Activated naive CD4-positive, alpha-beta T cell treated with anti-CD3 and anti-CD28 coated beads for 36 hours (primary cell): ENCODE measurements at regions not wholly inside any gene's neighbourhood (a gene's known extent, or its start where the extent isn't known, plus 50 kb on each side); places are given as distances from the start of the nearest gene placed in this dataset.
"Not testable (repeated sequence)": the region's sequence is repeated elsewhere in the genome, so short reads cannot be mapped to it uniquely, and the experiment has no call there.

ENCODE experiments used
- CTCF ChIA-PET: fragments of 350-600 bp; sonication (Branson Sonifier 250); formaldehyde crosslinking; loops from one replicate; lab custom pipeline; 2021; ENCODE audit warnings: antibody characterized with exemption; lab: Charles Lee
- DNase-seq: peaks from one replicate; pipeline ENCODE4 v3.0.0-alpha.2; 2020
- H3K27ac Mint-ChIP-seq: one replicate; pipeline ENCODE4 v1.8.0; 2021; ENCODE audit warnings: mild to moderate bottlenecking, mixed read lengths
- H3K27me3 Mint-ChIP-seq: one replicate; pipeline ENCODE4 v1.8.0; 2021; ENCODE audit warnings: low read depth, mixed read lengths
- H3K36me3 Mint-ChIP-seq: one replicate; pipeline ENCODE4 v1.8.0; 2021; ENCODE audit warnings: low read depth, mixed read lengths
- H3K4me1 Mint-ChIP-seq: one replicate; pipeline ENCODE4 v1.8.0; 2021; ENCODE audit warnings: low read depth, mixed read lengths
- H3K4me3 Mint-ChIP-seq: one replicate; pipeline ENCODE4 v1.8.0; 2021; ENCODE audit warnings: mild to moderate bottlenecking, moderate library complexity, mixed read lengths
- H3K9me3 Mint-ChIP-seq: one replicate; pipeline ENCODE4 v1.8.0; 2021; ENCODE audit warnings: mixed read lengths
- intact Hi-C: fragments of 100-400 bp; cut with micrococcal nuclease; formaldehyde crosslinking; loops from one replicate; pipeline ENCODE4 v1.15.1; 2023

- no peaks in the 10 kb centered on the region for H3K36me3 Mint-ChIP-seq
- no peaks in the 10 kb centered on the region for H3K27me3 Mint-ChIP-seq
- H3K4me3 Mint-ChIP-seq: no peak overlapping the region
- CTCF ChIA-PET: no interaction called here
- H3K27ac Mint-ChIP-seq: no peak overlapping the region
- no peaks in the 10 kb centered on the region for H3K9me3 Mint-ChIP-seq
- no peak for DNase-seq
- no peaks in the 10 kb centered on the region for H3K4me1 Mint-ChIP-seq
- intact Hi-C loops: no loop called here
These were observed 86.3 kb downstream of the GYPE start for GRCh38 chr4:143819029-143819428.

- H3K9me3 Mint-ChIP-seq, H3K36me3 Mint-ChIP-seq, CTCF ChIA-PET, H3K4me1 Mint-ChIP-seq, H3K4me3 Mint-ChIP-seq, intact Hi-C loops, H3K27ac Mint-ChIP-seq, DNase-seq, H3K27me3 Mint-ChIP-seq: not testable (repeated sequence)
These were observed 87.5 kb downstream of the GYPE start for GRCh38 chr4:143817866-143818265.

GRCh38 chr4:143815375-143815774 is 90.0 kb downstream of the GYPE start:
- H3K36me3 Mint-ChIP-seq, H3K27ac Mint-ChIP-seq, CTCF ChIA-PET, H3K4me3 Mint-ChIP-seq, H3K9me3 Mint-ChIP-seq, intact Hi-C loops, H3K4me1 Mint-ChIP-seq, H3K27me3 Mint-ChIP-seq, DNase-seq: not testable (repeated sequence)

DNA sequence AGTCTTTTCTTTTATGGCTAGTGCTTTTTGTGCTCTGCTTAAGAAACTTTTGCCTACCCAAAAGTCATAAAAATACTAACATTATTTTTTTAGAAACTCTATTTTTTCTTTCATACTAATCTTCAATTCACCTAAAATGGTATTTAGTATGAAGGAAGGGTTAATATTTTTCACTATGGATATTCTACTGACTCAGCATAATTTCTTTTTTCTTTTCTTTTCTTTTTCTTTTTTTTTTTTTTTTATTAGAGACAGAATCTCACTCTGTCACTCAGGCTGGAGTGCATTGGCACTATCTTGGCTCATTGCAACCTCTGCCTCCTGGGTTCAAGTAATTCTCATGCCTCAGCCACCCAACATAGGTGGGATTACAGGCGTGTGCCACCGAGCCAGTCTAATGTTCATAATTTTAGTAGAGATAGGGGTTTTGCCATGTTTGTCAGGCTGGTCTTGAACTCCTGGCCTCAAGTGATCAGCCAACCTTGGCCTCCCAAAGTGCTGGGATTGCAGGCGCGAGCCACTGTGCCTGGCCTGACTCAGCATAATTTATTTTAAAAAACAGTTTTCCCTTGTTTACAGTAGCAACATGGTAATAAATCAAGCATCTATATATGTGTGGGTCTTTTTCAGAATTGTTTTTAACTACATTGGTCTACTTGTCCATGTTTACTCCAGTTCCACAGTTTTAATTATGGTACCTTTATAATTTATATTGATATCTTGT is 91.8 kb downstream of the GYPE start:
- H3K4me1 Mint-ChIP-seq, H3K9me3 Mint-ChIP-seq, H3K27me3 Mint-ChIP-seq, H3K27ac Mint-ChIP-seq, H3K36me3 Mint-ChIP-seq, DNase-seq, H3K4me3 Mint-ChIP-seq, CTCF ChIA-PET, intact Hi-C loops: not testable (repeated sequence)

DNA sequence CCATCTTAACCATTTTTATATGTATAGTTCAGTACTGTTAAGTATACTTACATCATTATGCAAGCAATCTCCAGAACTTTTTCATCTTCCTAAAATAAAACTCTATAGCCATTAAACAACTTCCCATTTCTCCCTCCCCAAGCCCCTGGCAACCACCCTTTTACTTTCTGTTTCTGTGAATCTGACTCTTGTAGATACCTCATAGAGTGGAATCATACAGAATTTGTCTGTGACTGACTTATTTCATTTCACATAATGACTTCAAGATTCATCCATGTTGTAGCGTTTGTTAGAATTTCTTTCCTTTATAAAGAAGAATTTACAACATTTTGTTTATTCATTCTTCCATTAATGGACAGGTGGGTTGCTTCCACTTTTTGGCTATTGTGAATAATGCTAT is 91.2 kb upstream of the FREM3 start:
- H3K27ac Mint-ChIP-seq, CTCF ChIA-PET, H3K9me3 Mint-ChIP-seq, H3K27me3 Mint-ChIP-seq, H3K36me3 Mint-ChIP-seq, H3K4me3 Mint-ChIP-seq, DNase-seq, H3K4me1 Mint-ChIP-seq: not testable (repeated sequence)
- intact Hi-C loops: loop anchor here (5.0 kb wide), 1 partner anchor 131 kb away; no protein-coding TSS in a partner anchor

GRCh38 chr4:143790425-143790824 is 90.0 kb upstream of the FREM3 start:
- DNase-seq, CTCF ChIA-PET, H3K27me3 Mint-ChIP-seq, H3K36me3 Mint-ChIP-seq, H3K9me3 Mint-ChIP-seq, H3K27ac Mint-ChIP-seq, H3K4me3 Mint-ChIP-seq, H3K4me1 Mint-ChIP-seq: not testable (repeated sequence)
- intact Hi-C loops: loop anchor here (5.0 kb wide), 1 partner anchor 132 kb away; no protein-coding TSS in a partner anchor

- H3K4me1 Mint-ChIP-seq, H3K36me3 Mint-ChIP-seq, H3K4me3 Mint-ChIP-seq, H3K27me3 Mint-ChIP-seq, CTCF ChIA-PET, H3K9me3 Mint-ChIP-seq, DNase-seq, H3K27ac Mint-ChIP-seq: not testable (repeated sequence)
- intact Hi-C loops: loop anchor here (5.0 kb wide), 1 partner anchor 133 kb away; no protein-coding TSS in a partner anchor
These were observed 89.1 kb upstream of the FREM3 start for GRCh38 chr4:143789618-143790017.

DNA sequence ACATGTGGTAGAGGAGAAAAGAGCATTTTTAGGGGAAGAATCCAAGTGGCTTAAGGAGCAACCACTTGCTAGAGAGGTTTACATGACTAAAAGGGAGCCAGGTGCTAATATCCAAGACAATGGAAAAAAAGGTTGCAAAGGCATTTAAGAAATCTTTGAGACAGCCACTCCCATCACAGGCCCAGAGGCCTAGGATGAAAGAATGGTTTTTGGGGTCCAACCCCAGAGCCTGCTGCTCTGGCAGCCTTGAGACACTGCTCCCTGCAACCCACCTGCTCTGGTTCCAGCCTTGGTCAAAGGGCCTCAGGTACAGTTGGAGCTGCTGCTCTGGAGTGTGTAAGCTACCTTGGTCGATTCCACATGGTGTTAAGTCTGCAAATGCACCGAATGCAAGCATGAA is 84.1 kb upstream of the FREM3 start:
- Mint-ChIP-seq H3K4me1 (no peaks in the 10 kb centered on the region), H3K36me3 (no peaks in the 10 kb centered on the region), H3K9me3 (peaks cover 7% of the 10 kb centered on the region), H3K4me3 (no peak overlapping the region), H3K27ac (no peak overlapping the region), H3K27me3 (no peaks in the 10 kb centered on the region)
- intact Hi-C loops: no loop called here
- DNase-seq: no peak
- CTCF ChIA-PET: interaction anchor here (1.5 kb wide), 1 partner anchor 10 kb away, joined by 7 read pairs; no protein-coding TSS in a partner anchor

GRCh38 chr4:143782521-143782920 is 82.0 kb upstream of the FREM3 start:
- Mint-ChIP-seq H3K4me3 (no peak overlapping the region), H3K36me3 (no peaks in the 10 kb centered on the region), H3K27me3 (no peaks in the 10 kb centered on the region), H3K27ac (no peak overlapping the region), H3K9me3 (peaks cover 7% of the 10 kb centered on the region), H3K4me1 (no peaks in the 10 kb centered on the region)
- no peak for DNase-seq
- CTCF ChIA-PET: no interaction called here
- intact Hi-C loops: no loop called here

- Mint-ChIP-seq H3K27me3 (peaks cover 2% of the 10 kb centered on the region), H3K27ac (no peak overlapping the region), H3K9me3 (peaks cover 2% of the 10 kb centered on the region), H3K4me3 (no peak overlapping the region), H3K36me3 (peaks cover 2% of the 10 kb centered on the region), H3K4me1 (no peaks in the 10 kb centered on the region)
- peak; percentile 63 for DNase-seq
- intact Hi-C loops: loop anchor here (1.0 kb wide), 4 partner anchors 133 to 369 kb away; no protein-coding TSS in a partner anchor
- CTCF ChIA-PET: interaction anchor here (0.7 to 1.1 kb wide), 2 partner anchors 9 to 10 kb away, joined by 5 to 7 read pairs; no protein-coding TSS in a partner anchor
These were observed 73.8 kb upstream of the FREM3 start for GRCh38 chr4:143773998-143774895.

DNA sequence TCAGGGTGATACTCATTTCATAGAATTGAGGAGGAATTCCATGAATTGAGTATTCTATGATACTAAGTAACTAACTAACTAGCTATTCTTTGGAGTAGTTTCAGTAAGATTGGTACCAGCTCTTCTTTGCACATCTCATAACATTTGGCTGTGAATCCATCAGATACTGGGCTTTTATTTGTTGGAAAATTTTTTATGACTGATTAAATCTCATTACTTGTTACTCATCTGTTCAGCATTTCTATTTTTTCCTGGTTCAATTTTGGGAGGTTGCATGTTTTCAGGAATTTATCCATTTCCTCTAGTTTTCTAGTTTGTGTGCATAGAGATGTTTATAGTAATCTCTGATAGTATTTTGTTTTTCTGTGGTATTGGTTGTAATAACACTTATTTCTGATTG is 70.8 kb upstream of the FREM3 start:
- DNase-seq: no peak
- Mint-ChIP-seq H3K27me3 (peaks cover 2% of the 10 kb centered on the region), H3K4me1 (no peaks in the 10 kb centered on the region), H3K4me3 (no peak overlapping the region), H3K27ac (no peak overlapping the region), H3K9me3 (peaks cover 2% of the 10 kb centered on the region), H3K36me3 (peaks cover 2% of the 10 kb centered on the region)
- intact Hi-C loops: no loop called here
- CTCF ChIA-PET: no interaction called here

- Mint-ChIP-seq H3K9me3 (peaks cover 2% of the 10 kb centered on the region), H3K27me3 (no peaks in the 10 kb centered on the region), H3K27ac (no peak overlapping the region), H3K4me3 (no peak overlapping the region), H3K36me3 (peaks cover 2% of the 10 kb centered on the region), H3K4me1 (no peaks in the 10 kb centered on the region)
- no peak for DNase-seq
- intact Hi-C loops: no loop called here
- CTCF ChIA-PET: no interaction called here
These were observed 67.6 kb upstream of the FREM3 start for GRCh38 chr4:143768007-143768591.
